SW 1271 (cell line): ENCODE measurements at regions not wholly inside any gene's neighbourhood (a gene's known extent, or its start where the extent isn't known, plus 50 kb on each side); places are given as distances from the start of the nearest gene placed in this dataset.

Source experiments
- DNase-seq, 2 experiments: peaks; one replicate each; lab custom pipeline; 2025; lab: John Stamatoyannopoulos, UW

DNA sequence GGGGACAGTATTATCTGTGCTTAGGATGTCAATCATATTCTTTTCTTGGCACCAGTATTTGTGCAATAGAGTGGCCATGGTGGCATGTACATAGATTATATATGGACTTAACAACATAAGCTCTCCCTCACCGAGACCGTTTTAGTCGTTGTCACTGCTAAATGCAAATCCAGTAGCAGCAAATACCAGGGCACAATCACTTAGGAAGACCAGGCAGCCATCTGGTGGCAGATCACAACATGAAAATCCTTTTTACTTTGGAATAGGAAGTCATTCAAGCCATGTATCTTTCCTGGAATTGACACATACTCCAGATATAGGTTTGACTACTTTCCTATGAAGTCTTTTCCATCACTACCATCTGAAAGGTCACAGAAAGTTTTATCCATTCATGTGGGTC is 53.2 kb upstream of the C1orf87 start:
- no peak for DNase-seq
